Ovary (tissue), 3 donors: ENCODE measurements at regions not wholly inside any gene's neighbourhood (a gene's known extent, or its start where the extent isn't known, plus 50 kb on each side); places are given as distances from the start of the nearest gene placed in this dataset.

ENCODE experiments used
- CTCF ChIP-seq, 3 donors: fragments of 450-650 bp in 2 of 3; fragments of 200-600 bp in 1 of 3; IDR thresholded peaks; one replicate each; pipeline versions ENCODE4 v1.5.1 to v1.8.0; 2016 to 2022; ENCODE audit warnings: antibody characterized with exemption in 3 of 3, mild to moderate bottlenecking in 1 of 3
- EP300 ChIP-seq: sonication (generic); formaldehyde crosslinking; IDR thresholded peaks from one replicate; pipeline ENCODE4 v1.6.1; 2017; ENCODE audit warnings: antibody characterized with exemption
- POLR2A ChIP-seq: fragments of 450-650 bp; IDR thresholded peaks from one replicate; pipeline ENCODE4 v1.6.1; 2017; ENCODE audit warnings: antibody characterized with exemption, mild to moderate bottlenecking, moderate library complexity
- donor health status: DM: no; HTN: no; CAD: no.

GRCh38 chr18:24649571-24649970 is 189.1 kb downstream of the HRH4 start:
- TF ChIP-seq CTCF (IDR thresholded peaks at IDR 0.05) (no peak), EP300 (no peak), POLR2A (no peak)
